ENCODE measurements at regions not wholly inside any gene's neighbourhood (a gene's known extent, or its start where the extent isn't known, plus 50 kb on each side); places are given as distances from the start of the nearest gene placed in this dataset.

- TF ChIP-seq, protein P1, sequence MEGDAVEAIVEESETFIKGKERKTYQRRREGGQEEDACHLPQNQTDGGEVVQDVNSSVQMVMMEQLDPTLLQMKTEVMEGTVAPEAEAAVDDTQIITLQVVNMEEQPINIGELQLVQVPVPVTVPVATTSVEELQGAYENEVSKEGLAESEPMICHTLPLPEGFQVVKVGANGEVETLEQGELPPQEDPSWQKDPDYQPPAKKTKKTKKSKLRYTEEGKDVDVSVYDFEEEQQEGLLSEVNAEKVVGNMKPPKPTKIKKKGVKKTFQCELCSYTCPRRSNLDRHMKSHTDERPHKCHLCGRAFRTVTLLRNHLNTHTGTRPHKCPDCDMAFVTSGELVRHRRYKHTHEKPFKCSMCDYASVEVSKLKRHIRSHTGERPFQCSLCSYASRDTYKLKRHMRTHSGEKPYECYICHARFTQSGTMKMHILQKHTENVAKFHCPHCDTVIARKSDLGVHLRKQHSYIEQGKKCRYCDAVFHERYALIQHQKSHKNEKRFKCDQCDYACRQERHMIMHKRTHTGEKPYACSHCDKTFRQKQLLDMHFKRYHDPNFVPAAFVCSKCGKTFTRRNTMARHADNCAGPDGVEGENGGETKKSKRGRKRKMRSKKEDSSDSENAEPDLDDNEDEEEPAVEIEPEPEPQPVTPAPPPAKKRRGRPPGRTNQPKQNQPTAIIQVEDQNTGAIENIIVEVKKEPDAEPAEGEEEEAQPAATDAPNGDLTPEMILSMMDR (IDR thresholded peaks at IDR 0.05; ENCODE audit: low read depth, low read length, missing input control) = no peak
- TF ChIP-seq RAD21 (IDR thresholded peaks at IDR 0.05) = no peak
- no peak for TF ChIP-seq NR2F2 (IDR thresholded peaks at IDR 0.05)
- TF ChIP-seq SP1 (IDR thresholded peaks at IDR 0.05) = no peak
- TF ChIP-seq YY1 (IDR thresholded peaks at IDR 0.05) = no peak
- no peak for TF ChIP-seq REST (IDR thresholded peaks at IDR 0.05)
- no peak for TF ChIP-seq TAF1 (conservative IDR thresholded peaks at IDR 0.05)
- TF ChIP-seq JUND (IDR thresholded peaks at IDR 0.05) = no peak
- TF ChIP-seq EGR1 (IDR thresholded peaks at IDR 0.05; ENCODE audit: low read depth in 2 of 2) = no peak
These were observed 620.2 kb downstream of the ACTL7B start for GRCh38 chr9:108235609-108236008.
